Mesenchymal stem cell (in vitro differentiated cells and primary cell): ENCODE measurements at regions not wholly inside any gene's neighbourhood (a gene's known extent, or its start where the extent isn't known, plus 50 kb on each side); places are given as distances from the start of the nearest gene placed in this dataset.
A peak's percentile ranks its signal among the peaks of the same experiment; 100 is the strongest.

ENCODE experiments used
- DNase-seq: peaks from one replicate; pipeline ENCODE4 v3.0.0-alpha.2; 2013
- H2AFZ ChIP-seq: one replicate; pipeline ENCODE4 v1.6.1; 2013; ENCODE audit warnings: low read depth, mild to moderate bottlenecking, control low read depth, inconsistent platforms, low read length, moderate library complexity
- H2AK5ac ChIP-seq: 2 replicates; pipeline ENCODE4 v1.6.1; 2013; ENCODE audit warnings: low read length, moderate library complexity, mild to moderate bottlenecking, inconsistent platforms; ENCODE audit not compliant: severe bottlenecking
- H2BK120ac ChIP-seq: one replicate; pipeline ENCODE4 v1.6.1; 2013; ENCODE audit warnings: low read depth, mild to moderate bottlenecking, inconsistent platforms, low read length, moderate library complexity
- H2BK12ac ChIP-seq, 2 experiments: one replicate each; pipeline ENCODE4 v1.6.1; 2013; ENCODE audit warnings: inconsistent platforms in 2 of 2, low read length in 2 of 2, mild to moderate bottlenecking in 2 of 2, moderate library complexity in 2 of 2, control low read depth in 1 of 2
- H2BK15ac ChIP-seq: one replicate; pipeline ENCODE4 v1.6.1; 2013; ENCODE audit warnings: mild to moderate bottlenecking, low read depth, inconsistent platforms; ENCODE audit not compliant: poor library complexity, severe bottlenecking
- H2BK5ac ChIP-seq: 2 replicates; pipeline ENCODE4 v1.6.1; 2013; ENCODE audit warnings: low read depth, mild to moderate bottlenecking, low read length, control low read depth, inconsistent platforms; ENCODE audit not compliant: poor library complexity, severe bottlenecking
- H3K14ac ChIP-seq, 2 experiments: one replicate each; pipeline ENCODE4 v1.6.1; 2013; ENCODE audit warnings: inconsistent platforms in 2 of 2, low read length in 2 of 2, control low read depth in 1 of 2, mild to moderate bottlenecking in 1 of 2, moderate library complexity in 1 of 2
- H3K18ac ChIP-seq, 2 experiments: one replicate each; pipeline ENCODE4 v1.6.1; 2013; ENCODE audit warnings: inconsistent platforms in 2 of 2, low read length in 2 of 2, control low read depth in 1 of 2, low read depth in 1 of 2, mild to moderate bottlenecking in 1 of 2
- H3K23ac ChIP-seq, 2 experiments: one replicate each; pipeline ENCODE4 v1.6.1; 2013; ENCODE audit warnings: inconsistent platforms in 2 of 2, low read length in 2 of 2, mild to moderate bottlenecking in 2 of 2, moderate library complexity in 2 of 2, control low read depth in 1 of 2
- H3K27ac ChIP-seq: 2 replicates; pipeline ENCODE4 v1.5.1; 2013; ENCODE audit warnings: mild to moderate bottlenecking, moderate library complexity, low read length, control low read depth, inconsistent platforms; ENCODE audit not compliant: poor library complexity, severe bottlenecking
- H3K27me3 ChIP-seq, 2 experiments: 2 replicates each; pipeline versions ENCODE4 v1.6.1 to v1.7.0; 2013; ENCODE audit warnings: low read length in 2 of 2, mild to moderate bottlenecking in 2 of 2, moderate library complexity in 2 of 2, control low read depth in 1 of 2, inconsistent platforms in 1 of 2; ENCODE audit not compliant: control insufficient read depth in 1 of 2, insufficient read depth in 1 of 2
- H3K36me3 ChIP-seq, 2 experiments: 2 replicates each; pipeline versions ENCODE4 v1.6.1 to v1.7.0; 2013; ENCODE audit warnings: low read length in 2 of 2, control low read depth in 1 of 2, inconsistent platforms in 1 of 2, low read depth in 1 of 2, mild to moderate bottlenecking in 1 of 2; ENCODE audit not compliant: insufficient read depth in 2 of 2, control insufficient read depth in 1 of 2
- H3K4ac ChIP-seq, 2 experiments: one replicate each; pipeline ENCODE4 v1.6.1; 2013; ENCODE audit warnings: inconsistent platforms in 2 of 2, low read length in 2 of 2, mild to moderate bottlenecking in 2 of 2, moderate library complexity in 2 of 2, control low read depth in 1 of 2, low read depth in 1 of 2
- H3K4me1 ChIP-seq: 2 replicates; pipeline ENCODE4 v1.6.1; 2013; ENCODE audit warnings: low read depth, low read length, control low read depth; ENCODE audit not compliant: control insufficient read depth, insufficient read depth
- H3K4me2 ChIP-seq: 2 replicates; pipeline ENCODE4 v1.6.1; 2013; ENCODE audit warnings: low read length, mild to moderate bottlenecking, inconsistent platforms; ENCODE audit not compliant: poor library complexity, severe bottlenecking
- H3K4me3 ChIP-seq, 2 experiments: 2 replicates each; pipeline versions ENCODE4 v1.5.1 to v1.7.0; 2013; ENCODE audit warnings: low read length in 2 of 2, mild to moderate bottlenecking in 2 of 2, control low read depth in 1 of 2, low read depth in 1 of 2; ENCODE audit not compliant: insufficient read depth in 1 of 2
- H3K79me1 ChIP-seq: replicated peaks from 2 replicates; pipeline ENCODE4 v1.6.1; 2013; ENCODE audit warnings: mild to moderate bottlenecking, control low read depth, low read length, inconsistent platforms; ENCODE audit not compliant: poor library complexity, severe bottlenecking
- H3K9ac ChIP-seq: 2 replicates; pipeline ENCODE4 v1.7.0; 2013; ENCODE audit warnings: mild to moderate bottlenecking, low read length, moderate library complexity
- H3K9me3 ChIP-seq: 2 replicates; pipeline ENCODE4 v1.7.0; 2013; ENCODE audit warnings: mild to moderate bottlenecking, low read length; ENCODE audit not compliant: control insufficient read depth
- H4K8ac ChIP-seq: one replicate; pipeline ENCODE4 v1.6.1; 2013; ENCODE audit warnings: inconsistent platforms, mild to moderate bottlenecking, low read length, moderate library complexity
- H4K91ac ChIP-seq: one replicate; pipeline ENCODE4 v1.6.1; 2013; ENCODE audit warnings: mild to moderate bottlenecking, low read length, inconsistent platforms
- WGBS: methylation state at CpG from one replicate; pipeline ENCODE4 v1.1.7; 2013; ENCODE audit warnings: mixed read lengths; 5-methylcytosine and 5-hydroxymethylcytosine counted together

GRCh38 chr12:127650626-127651025, 616.3 kb upstream of the TMEM132C start:
- no peak overlapping the region for H4K91ac ChIP-seq
- no peak overlapping the region for H2BK5ac ChIP-seq
- no peak overlapping the region for H3K4ac ChIP-seq
- H3K4me1 ChIP-seq, result no peaks in the 10 kb centered on the region
- no peak overlapping the region for H3K27ac ChIP-seq
- peak overlapping the region in 1 of 2 experiments; percentile 0 for H2BK12ac ChIP-seq
- no peak overlapping the region for H2BK15ac ChIP-seq
- H3K18ac ChIP-seq, result no peak overlapping the region
- H3K9ac ChIP-seq, result no peak overlapping the region
- no peak overlapping the region for H4K8ac ChIP-seq
- WGBS, result 43% methylated on average over 4 of the region's 5 CpGs
- H3K79me1 ChIP-seq, result no peaks in the 10 kb centered on the region
- H3K14ac ChIP-seq, result no peak overlapping the region
- no peak overlapping the region for H2BK120ac ChIP-seq
- no peaks in the 10 kb centered on the region for H3K36me3 ChIP-seq
- H2AFZ ChIP-seq, result no peak overlapping the region
- no peaks in the 10 kb centered on the region for H3K27me3 ChIP-seq
- no peak overlapping the region for H3K23ac ChIP-seq
- no peak overlapping the region for H3K4me2 ChIP-seq
- H3K4me3 ChIP-seq, result no peak overlapping the region
- H2AK5ac ChIP-seq, result no peak overlapping the region
- peak; percentile 67 for DNase-seq
- H3K9me3 ChIP-seq, result no peaks in the 10 kb centered on the region

DNA sequence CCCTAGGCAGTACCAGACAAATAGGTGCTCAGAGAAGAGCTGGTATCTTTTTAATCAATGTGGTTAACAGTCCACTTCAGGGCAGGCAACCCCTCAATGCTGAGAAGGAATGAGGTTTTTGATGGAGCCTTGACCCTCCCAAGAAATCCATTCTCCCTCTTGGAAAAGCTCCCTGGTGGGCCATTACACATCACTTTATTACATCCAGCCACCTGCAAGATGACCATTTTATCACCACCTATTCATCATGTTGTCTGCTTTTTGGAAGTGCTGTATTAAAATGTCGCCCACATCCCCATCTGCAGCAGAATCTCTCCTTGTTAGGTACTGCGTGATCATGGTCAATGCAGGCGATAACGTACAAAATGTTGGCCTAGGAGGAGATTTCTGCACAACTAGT, 614.7 kb upstream of the TMEM132C start:
- no peak overlapping the region for H2BK120ac ChIP-seq

GRCh38 chr12:127654383-127654985, 612.5 kb upstream of the TMEM132C start:
- Histone ChIP-seq H3K27ac (no peak overlapping the region), H4K91ac (no peak overlapping the region), H3K4me1 (no peaks in the 10 kb centered on the region), H3K4me3 (no peak overlapping the region), H3K9me3 (no peaks in the 10 kb centered on the region), H3K14ac (no peak overlapping the region), H2AFZ (no peak overlapping the region), H3K4ac (no peak overlapping the region), H2BK12ac (no peak overlapping the region), H2AK5ac (no peak overlapping the region), H3K23ac (no peak overlapping the region), H3K18ac (no peak overlapping the region), H2BK5ac (no peak overlapping the region), H2BK120ac (no peak overlapping the region), H2BK15ac (no peak overlapping the region), H4K8ac (no peak overlapping the region), H3K36me3 (no peaks in the 10 kb centered on the region), H3K9ac (no peak overlapping the region), H3K79me1 (no peaks in the 10 kb centered on the region), H3K27me3 (no peaks in the 10 kb centered on the region), H3K4me2 (no peak overlapping the region)
- 77% methylated on average over 10 of the region's 10 CpGs for WGBS
- no peak for DNase-seq

More for the DNA sequence above, 614.7 kb upstream of the TMEM132C start:
- no peak overlapping the region for H2BK5ac ChIP-seq
- no peak overlapping the region for H2AK5ac ChIP-seq
- no peaks in the 10 kb centered on the region for H3K27me3 ChIP-seq
- no peak overlapping the region for H4K91ac ChIP-seq
- no peak overlapping the region for H3K14ac ChIP-seq
- no peak overlapping the region for H3K4me3 ChIP-seq
- WGBS, result 93% methylated on average over 4 of the region's 4 CpGs
- H3K18ac ChIP-seq, result no peak overlapping the region
- DNase-seq, result no peak
- no peak overlapping the region for H3K4me2 ChIP-seq
- no peaks in the 10 kb centered on the region for H3K9me3 ChIP-seq
- H3K23ac ChIP-seq, result no peak overlapping the region
- H3K79me1 ChIP-seq, result no peaks in the 10 kb centered on the region
- no peak overlapping the region for H2BK15ac ChIP-seq
- H4K8ac ChIP-seq, result no peak overlapping the region
- H2AFZ ChIP-seq, result no peak overlapping the region
- H3K9ac ChIP-seq, result no peak overlapping the region
- no peak overlapping the region for H2BK12ac ChIP-seq
- H3K4me1 ChIP-seq, result no peaks in the 10 kb centered on the region
- no peak overlapping the region for H3K4ac ChIP-seq
- H3K27ac ChIP-seq, result no peak overlapping the region
- no peaks in the 10 kb centered on the region for H3K36me3 ChIP-seq

DNA sequence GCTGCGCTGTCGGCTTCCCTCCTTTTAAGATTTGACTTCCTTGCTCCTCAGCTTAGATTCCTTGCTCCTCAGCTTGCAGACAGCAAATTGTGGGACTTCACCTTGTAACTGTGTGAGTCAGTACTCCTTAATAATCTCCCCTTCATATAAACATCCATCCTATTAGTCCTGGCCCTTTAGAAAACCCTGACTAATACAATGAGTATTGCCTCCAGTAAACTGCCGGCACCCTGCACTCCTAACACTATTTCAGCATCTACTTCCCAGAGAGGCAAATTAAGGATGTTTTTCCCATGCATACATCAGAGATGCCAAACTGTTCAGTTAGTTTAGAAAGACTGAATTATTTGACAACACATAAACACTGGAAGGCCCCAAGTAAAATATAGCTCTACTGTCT, 611.3 kb upstream of the TMEM132C start:
- no peak overlapping the region for H2BK120ac ChIP-seq
- no peak overlapping the region for H2AFZ ChIP-seq
- H3K18ac ChIP-seq, result no peak overlapping the region
- H3K9me3 ChIP-seq, result no peaks in the 10 kb centered on the region
- H4K8ac ChIP-seq, result no peak overlapping the region
- no peak overlapping the region for H3K14ac ChIP-seq
- no peak overlapping the region for H3K4me3 ChIP-seq
- no peaks in the 10 kb centered on the region for H3K27me3 ChIP-seq
- H2BK5ac ChIP-seq, result no peak overlapping the region
- WGBS, result 87% methylated on average over 3 of the region's 3 CpGs
- DNase-seq, result peak; percentile 71
- H3K4me2 ChIP-seq, result no peak overlapping the region
- H3K4ac ChIP-seq, result no peak overlapping the region
- H3K23ac ChIP-seq, result no peak overlapping the region
- H3K27ac ChIP-seq, result no peak overlapping the region
- no peaks in the 10 kb centered on the region for H3K79me1 ChIP-seq
- no peaks in the 10 kb centered on the region for H3K4me1 ChIP-seq
- H3K9ac ChIP-seq, result no peak overlapping the region
- no peak overlapping the region for H2BK12ac ChIP-seq
- no peak overlapping the region for H2BK15ac ChIP-seq
- H4K91ac ChIP-seq, result no peak overlapping the region
- H3K36me3 ChIP-seq, result no peaks in the 10 kb centered on the region
- no peak overlapping the region for H2AK5ac ChIP-seq
